Activated CD8-positive, alpha-beta memory T cell treated with anti-CD3 and anti-CD28 coated beads for 36 hours (primary cell): ENCODE measurements at regions not wholly inside any gene's neighbourhood (a gene's known extent, or its start where the extent isn't known, plus 50 kb on each side); places are given as distances from the start of the nearest gene placed in this dataset.

ENCODE experiments used
- CTCF ChIA-PET: fragments of 350-600 bp; sonication (Branson Sonifier 250); formaldehyde crosslinking; loops from one replicate; lab custom pipeline; 2021; ENCODE audit warnings: antibody characterized with exemption; lab: Charles Lee
- POLR2A ChIA-PET: fragments of 350-600 bp; sonication (Branson Sonifier 250); formaldehyde crosslinking; loops from one replicate; lab custom pipeline; 2021; ENCODE audit warnings: antibody characterized with exemption; lab: Charles Lee

DNA sequence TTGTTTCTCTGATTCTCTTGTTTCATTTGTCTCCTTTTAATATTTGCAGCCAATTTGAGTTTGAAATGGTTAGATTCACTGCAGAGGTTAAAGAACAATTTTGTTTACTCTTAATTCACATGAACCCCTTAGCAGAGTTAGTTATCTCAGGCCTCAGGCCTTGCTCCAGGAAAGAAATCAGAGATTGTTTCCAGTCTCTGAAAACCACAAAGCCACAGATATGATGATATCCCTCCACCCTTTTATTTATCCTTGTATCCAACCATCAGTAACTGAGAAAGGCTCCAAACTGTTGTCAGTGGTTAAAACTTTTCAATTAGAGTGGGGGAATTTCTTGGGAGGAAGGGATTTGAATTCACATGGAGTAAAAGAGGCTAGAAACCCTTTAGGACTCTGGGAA lies 406.0 kb upstream of the DMAC1 start:
- POLR2A ChIA-PET: no interaction called here

DNA sequence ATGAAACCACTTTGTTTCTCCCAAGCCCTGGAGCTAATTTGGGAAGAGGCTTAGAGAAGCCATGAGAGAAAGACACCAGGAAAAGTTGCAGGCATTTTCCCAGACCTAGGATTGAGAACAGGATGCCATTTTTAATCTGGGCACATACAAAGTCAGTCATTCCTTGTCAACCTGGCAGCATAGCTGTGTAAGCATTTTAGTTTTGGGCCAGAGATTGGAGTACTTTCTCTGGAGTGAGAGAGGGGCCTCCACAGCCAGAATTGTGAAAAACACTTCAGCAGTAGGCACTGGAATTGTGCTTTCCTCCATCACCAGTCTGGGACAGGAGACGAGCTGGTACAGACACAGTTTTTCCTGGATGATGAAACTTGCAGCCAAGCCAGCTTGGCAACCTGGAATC lies 390.3 kb upstream of the DMAC1 start:
- CTCF ChIA-PET: no interaction called here

More for the DNA sequence above, 406.0 kb upstream of the DMAC1 start:
- CTCF ChIA-PET: no interaction called here

DNA sequence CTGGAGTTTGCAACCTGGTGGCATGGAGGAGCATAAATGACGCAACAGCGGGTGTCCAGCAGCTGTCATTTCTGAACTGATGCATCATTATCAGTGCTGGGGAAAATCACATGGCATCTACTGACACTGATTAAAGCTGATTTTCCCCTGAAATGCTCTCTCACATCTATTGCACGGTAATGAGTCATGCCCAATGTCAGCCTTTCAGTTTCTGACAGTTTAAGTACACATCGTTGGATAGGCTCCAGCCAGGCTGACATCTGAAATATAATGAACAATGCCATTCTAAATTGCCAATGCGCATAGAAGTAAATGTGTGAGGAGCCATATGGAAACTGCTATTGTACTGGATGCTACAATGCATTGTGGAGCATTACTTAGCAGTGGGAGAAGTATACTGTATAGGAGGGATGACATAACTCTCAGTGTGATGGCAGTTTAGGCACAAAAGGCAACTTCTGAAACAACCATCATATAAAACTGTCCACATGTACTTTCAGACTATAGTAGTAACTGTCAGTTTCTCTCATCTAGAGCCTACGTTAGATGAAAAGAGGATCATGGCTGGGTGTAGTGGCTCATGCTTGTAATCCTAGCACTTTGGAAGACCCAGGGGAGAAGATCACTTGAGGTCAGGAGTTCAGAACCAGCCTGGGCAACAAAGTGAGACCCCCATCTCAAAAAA lies 389.3 kb upstream of the DMAC1 start:
- CTCF ChIA-PET: no interaction called here
- POLR2A ChIA-PET: no interaction called here

More for the DNA sequence above, 390.3 kb upstream of the DMAC1 start:
- POLR2A ChIA-PET: interaction anchor here (0.6 kb wide), 1 partner anchor 13 kb away, joined by 3 read pairs; no protein-coding TSS in a partner anchor

DNA sequence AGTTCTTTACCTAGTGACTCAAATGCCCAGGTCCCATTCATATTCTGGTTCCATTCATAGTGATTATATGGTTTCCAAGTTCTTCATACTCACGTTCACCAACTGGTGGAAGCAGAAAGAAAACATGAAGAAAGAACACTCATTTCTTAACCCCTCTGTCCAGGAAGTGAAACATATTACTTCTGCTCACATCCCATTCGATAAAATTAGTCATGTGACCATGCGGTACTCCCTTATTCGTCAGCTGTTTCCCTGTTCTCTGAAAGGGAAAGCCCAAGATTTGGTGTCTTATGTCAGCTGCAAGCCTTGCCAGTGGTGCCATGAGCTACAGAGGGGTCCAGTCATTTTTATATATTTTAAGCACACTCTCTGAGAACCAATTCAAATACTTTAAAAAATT lies 387.0 kb upstream of the DMAC1 start:
- POLR2A ChIA-PET: no interaction called here
- CTCF ChIA-PET: no interaction called here

DNA sequence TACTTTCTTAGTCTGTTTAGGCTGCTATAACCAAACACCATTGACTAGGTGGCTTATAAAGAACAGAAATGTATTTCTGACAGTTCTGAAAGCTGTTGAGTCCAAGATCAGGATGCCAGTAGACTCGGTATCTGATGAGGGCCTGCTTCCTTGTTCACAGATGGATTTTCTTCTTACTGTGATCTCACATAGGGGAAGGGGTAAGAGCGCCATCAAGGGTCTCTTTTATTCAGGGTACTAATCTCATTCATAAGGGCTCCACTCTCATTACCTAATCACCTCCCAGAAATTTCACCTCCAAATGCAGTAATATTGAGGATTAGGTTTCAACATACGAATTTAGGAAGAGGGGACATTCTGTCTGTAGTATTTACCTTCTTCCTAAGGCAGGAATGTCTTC lies 384.0 kb upstream of the DMAC1 start:
- CTCF ChIA-PET: no interaction called here
- POLR2A ChIA-PET: no interaction called here

DNA sequence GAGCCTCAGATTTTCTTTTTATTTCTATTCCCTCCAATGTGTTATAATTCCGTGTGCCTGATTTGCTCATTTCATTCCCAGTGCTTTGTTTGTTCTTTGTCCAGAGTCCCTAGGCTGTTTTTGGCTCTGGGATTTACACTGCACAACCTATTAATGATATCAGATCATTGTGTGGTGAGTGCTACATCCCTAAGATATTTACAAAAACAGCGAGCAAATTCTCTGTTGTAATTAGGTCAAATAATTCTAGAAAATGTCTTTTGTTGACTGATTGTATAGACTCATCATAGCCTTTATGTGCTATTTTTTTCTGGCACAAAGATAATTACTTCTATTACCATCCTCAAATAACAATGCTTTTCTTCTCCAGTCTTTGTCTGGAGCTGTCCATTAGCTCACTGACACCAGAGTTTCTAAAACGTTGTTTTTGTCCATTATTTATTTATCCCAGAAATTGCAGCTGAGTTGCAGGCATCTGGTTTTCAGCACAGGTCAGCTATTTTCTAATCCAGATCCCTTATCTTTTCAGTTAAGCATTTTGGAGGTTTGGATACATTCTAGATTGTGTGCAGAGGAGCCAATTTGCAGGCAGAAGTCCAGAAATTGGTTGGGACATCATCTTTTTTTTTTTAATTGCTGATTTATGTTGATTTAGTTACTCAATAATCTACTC lies 379.9 kb upstream of the DMAC1 start:
- CTCF ChIA-PET: no interaction called here
- POLR2A ChIA-PET: no interaction called here

DNA sequence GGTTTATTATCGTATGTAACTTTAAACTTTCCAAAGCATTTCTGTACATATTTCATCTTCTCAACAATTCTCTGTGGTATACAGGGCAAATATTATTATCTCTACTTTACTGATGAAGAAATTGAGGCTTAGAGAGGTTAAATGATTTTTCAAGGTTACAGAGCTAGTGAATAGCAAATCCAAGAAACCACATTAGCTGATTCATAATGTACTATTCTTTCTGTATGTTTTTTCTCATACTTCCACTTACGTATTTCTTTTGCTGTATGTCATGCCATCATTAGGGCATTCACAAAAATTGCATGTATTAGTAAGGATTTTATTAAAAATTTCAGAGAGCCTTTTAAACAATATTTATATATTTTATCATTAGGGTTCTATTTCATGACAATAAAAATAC lies 372.4 kb upstream of the DMAC1 start:
- POLR2A ChIA-PET: no interaction called here

DNA sequence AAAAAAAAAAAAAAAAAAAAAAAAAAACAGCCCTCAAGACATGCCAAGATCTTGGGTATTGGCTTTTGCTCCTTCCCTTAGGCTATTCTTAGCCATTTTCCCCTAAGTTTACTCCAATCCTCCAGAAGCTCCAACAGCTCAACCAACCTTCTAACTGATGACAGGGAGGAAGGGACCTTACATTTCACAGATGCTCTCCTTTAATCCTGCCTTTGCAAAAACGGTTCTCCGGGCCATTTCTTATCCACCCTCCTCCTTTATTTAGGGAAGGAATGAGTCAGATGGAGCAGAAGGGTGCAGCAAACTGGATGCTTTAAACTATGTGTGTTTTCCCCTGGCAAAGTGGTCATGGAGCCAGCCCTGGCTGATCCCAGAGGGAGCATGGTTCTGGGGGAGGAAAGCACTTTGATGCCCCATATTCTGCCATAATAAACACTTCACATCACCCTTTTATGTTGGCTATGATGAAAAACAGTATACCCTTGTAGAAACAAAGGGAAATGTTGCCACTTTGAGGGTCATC lies 369.4 kb upstream of the DMAC1 start:
- POLR2A ChIA-PET: interaction anchor here (0.7 kb wide), 1 partner anchor 373 kb away, joined by 5 read pairs; no protein-coding TSS in a partner anchor

More for the DNA sequence above, 372.4 kb upstream of the DMAC1 start:
- CTCF ChIA-PET: no interaction called here

DNA sequence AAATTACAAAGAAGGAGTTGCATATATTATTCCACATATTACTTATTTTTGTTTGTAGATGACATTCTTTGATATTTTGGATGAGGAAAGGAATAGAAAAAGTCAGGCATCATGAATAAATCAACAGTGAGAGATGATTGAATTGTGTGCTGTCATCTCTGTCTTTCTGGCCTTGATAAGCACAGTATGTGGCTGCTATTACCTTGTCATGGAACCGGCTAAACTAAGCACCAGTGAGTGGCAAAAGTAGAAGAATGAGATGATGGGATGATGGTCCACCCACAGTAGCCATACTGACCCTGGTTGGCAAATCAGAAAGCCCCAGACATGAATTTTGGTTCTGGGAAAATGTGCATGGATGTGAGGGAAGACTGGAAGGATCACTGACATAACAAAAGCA lies 361.2 kb upstream of the DMAC1 start:
- CTCF ChIA-PET: no interaction called here
- POLR2A ChIA-PET: no interaction called here

More for the DNA sequence above, 369.4 kb upstream of the DMAC1 start:
- CTCF ChIA-PET: interaction anchor here (0.7 kb wide), 1 partner anchor 156 kb away, joined by 4 read pairs; no protein-coding TSS in a partner anchor

DNA sequence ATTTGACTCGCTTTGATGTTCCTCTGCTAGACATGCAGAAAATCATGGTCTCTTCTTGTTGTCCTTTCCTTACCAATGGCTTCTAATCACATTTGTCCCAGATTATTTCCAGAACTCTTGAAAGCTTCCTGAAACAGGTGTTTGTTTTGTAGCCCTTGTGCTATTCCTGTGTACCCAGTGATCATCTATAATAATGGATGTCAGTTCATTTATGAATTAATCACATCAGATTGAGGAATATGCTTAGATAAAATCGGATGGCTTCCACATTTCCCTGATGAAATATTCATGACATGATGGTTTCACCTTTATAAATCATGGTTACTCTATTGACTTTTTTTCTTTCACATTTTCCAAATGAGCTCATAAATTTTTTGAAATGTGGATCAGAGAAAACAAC lies 359.0 kb upstream of the DMAC1 start:
- ChIA-PET CTCF (no interaction called here), POLR2A (no interaction called here)

DNA sequence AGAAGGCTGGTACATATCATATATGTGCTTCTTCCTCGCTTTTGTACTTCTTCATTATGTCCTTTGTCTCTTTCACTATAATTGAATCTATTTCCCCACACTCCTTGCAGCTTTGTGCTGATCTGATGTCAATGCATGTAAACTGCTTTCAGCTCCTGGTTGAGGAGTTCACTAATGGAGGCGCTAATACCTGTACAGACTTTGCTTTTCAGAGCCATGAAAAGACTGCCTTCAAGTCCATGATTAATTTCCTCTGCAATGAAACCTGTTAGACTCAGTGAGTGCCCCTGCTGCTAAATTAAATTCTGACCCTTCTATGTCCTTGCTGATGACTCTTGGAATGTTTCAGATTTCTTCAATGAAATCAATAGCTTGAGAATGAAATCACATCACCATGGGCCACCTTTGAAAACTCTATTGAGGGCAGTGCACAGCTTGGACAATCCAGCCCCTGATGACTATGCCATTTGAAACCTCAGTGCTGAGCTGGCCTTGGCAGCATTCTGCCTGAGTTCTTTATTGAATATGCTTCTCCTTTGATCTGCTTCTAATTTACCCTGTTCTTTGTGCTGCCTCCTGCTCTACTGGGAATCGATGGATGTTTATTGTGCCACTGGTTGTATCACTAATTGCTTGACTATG lies 358.2 kb upstream of the DMAC1 start:
- ChIA-PET POLR2A (no interaction called here), CTCF (no interaction called here)

DNA sequence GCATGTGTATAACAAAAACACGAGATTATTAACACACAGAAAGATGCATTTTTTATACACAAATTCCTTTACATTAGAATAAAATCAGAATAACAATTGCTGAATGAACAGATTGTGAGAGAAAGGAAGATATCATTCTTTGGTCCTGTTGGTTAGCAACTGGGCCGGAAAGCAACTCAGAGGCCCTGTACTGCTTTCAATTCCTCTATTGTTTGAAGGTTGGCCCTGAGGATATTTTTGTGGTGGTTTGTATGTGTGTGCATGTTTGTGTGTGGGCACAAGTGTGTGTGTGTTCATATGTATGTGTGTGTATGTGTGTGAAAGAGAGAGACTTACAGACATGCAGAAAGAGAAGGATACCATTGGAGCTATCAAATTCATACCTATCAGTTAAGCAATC lies 356.8 kb upstream of the DMAC1 start:
- POLR2A ChIA-PET: no interaction called here
- CTCF ChIA-PET: no interaction called here

DNA sequence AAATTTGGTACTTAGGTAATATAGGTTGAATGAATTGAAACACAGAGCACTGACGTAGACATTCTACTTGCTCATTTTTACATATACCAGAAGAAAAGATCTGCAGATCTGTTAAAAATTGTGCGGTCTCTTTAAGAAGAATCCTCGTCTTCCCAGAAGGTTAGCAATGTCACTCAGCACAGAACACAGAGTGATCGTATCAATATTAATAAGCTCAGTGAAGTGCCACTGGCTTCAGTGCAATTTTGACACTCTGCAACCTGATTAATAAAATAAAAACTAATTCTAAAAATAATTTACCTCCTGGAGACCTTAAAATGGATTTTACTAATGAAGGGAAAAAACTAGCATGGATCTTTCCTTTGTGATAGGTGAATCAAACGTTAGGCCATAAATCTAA lies 356.1 kb upstream of the DMAC1 start:
- POLR2A ChIA-PET: no interaction called here
- CTCF ChIA-PET: no interaction called here

DNA sequence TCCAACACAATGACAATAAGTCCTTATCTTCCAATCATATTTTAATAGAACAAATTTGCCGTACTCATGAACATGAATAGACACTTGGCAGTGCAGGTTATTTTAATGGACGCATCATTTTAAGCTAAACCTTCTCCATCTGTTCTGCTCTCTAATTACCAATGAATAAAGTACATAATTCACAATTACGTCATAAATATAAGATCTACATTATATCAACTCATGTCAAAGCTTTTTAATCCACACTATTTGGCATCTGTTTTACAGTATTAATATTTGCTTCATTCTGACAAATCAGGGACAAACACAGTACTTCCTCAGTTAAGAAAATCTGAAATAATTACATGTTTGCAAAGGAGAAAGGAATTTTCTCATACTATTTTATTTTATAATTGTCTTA lies 344.1 kb upstream of the DMAC1 start:
- CTCF ChIA-PET: no interaction called here
- POLR2A ChIA-PET: no interaction called here

DNA sequence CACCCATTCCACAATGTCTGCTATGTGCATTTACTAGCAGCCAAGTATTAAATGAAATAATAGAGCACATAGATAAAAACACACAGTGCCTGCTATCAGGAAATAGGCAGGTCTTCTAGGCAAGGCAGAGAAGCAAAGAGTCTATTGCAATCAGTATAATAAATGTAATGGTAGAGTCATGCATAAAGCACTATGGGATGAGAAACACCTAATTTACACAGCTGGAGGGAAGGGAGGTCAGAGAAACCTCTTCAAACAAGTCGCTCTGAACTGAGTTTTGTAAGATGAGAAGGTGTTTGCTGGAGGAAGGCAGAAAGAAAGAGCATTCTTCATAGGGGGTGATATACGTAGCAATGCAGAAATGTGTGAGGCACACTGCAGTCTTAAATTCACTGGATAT lies 341.0 kb upstream of the DMAC1 start:
- CTCF ChIA-PET: no interaction called here
- POLR2A ChIA-PET: no interaction called here

DNA sequence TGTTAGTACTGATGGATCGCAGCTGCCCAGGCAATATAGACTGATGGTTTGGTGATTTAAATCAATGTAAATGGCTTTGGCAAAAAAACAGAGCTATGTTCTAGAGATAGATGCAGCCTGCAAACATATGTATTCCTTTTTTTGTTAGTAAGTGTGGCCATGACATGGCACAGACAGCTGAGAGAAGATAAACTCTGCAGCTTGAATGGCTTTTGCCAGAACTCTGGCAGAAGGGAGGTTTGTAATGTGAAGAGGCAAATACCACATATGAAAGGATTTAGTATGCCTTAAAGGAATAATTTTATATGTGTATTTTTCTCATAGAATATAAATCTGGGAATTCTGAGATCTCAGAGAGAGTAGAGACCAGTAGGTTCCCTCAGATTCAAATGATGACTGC lies 340.2 kb upstream of the DMAC1 start:
- ChIA-PET POLR2A (no interaction called here), CTCF (no interaction called here)

DNA sequence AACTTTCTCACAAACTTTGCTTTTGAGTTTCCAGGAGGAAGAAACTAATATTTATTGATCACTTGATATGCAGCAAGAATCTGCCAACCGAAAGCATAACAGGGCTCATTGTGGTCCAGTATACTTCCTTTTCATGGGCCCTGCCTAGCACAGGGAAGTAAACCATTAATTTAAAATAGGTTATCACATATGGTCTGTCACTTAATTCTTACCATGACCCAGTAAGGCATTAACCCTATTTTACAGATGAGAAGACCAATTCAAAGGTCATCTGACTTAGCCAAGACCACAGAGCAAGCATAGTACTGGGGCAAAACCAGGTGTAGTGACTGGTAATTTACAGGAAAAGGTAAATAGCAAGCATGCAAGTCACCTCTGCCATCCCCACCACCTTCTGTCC lies 336.9 kb upstream of the DMAC1 start:
- CTCF ChIA-PET: no interaction called here
- POLR2A ChIA-PET: no interaction called here

DNA sequence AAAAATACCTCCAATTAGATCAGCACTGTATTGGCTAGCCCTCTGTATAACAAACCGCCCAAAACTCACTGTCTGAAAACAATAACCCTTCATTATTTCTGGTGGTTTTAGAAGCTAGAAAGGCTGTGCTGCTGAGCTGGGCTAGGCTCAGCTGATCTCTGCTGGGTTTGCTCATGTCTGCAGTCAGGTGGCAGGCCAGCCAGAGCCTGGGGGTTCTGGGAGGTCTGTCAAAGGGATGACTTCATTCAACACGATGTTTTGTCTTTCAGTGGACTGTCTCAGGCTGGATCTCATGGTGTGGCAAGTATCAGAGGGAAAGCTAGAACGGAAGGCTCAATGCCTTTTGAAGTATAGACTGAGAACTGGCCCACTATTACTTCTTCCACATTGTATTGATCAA lies 335.1 kb upstream of the DMAC1 start:
- POLR2A ChIA-PET: no interaction called here
- CTCF ChIA-PET: no interaction called here

DNA sequence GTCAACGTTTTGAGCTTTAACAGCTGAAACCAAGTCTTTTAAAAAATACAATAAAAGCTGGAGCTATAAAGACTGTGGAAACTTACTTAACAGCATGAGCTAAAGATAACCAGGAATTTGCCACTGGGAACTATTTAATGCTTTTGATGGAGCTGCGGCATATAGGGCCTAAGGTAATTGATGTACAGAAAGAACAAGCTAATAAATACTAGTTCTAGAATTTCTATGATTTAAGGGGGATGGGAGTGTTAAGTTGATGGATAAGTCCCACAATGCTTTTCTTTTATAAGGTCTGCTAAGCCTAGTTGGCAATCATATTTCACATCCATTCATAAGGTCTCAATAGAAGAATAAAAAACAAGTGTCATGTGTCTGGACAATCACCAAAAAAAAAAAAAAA lies 334.0 kb upstream of the DMAC1 start:
- POLR2A ChIA-PET: no interaction called here
- CTCF ChIA-PET: no interaction called here

DNA sequence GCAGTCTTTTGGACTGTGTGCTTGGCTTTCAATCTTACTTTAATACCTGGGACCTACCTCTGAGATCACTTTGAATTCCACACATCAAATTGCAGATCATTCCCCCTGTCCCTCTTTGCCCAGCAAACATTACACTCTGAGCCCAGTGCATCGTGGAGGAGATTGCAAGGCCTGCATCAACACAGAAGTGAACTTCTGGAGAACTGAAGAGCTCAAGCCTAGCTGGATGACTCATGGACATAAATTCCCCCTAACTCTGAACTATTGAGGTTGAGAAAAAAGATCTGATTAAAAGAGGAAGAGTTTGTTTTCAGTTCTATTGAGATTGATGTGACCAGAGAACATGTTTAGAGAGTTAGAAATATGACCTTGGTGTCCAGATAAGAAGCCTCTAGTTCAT lies 316.0 kb upstream of the DMAC1 start:
- ChIA-PET POLR2A (no interaction called here), CTCF (no interaction called here)

DNA sequence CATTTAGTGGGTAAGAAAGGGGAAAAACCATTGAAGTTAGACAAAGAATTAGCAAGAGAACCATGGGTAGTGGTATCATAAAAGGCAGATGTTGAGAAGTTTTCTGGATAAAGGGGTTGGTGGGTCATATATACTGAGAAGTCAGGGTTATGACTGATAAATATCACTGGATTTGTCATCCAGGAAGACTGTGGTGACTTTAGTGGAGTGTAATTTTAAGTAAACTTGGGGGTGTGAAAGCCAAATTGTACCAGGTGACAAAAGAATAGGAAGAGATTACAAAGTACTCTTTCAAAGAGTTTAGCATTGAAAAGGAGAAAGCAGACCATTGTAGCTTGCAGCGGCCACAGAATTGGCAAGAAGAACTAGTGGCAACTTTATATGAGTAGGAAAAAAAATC lies 315.2 kb upstream of the DMAC1 start:
- CTCF ChIA-PET: no interaction called here
- POLR2A ChIA-PET: no interaction called here
